ENCODE measurements at regions not wholly inside any gene's neighbourhood (a gene's known extent, or its start where the extent isn't known, plus 50 kb on each side); places are given as distances from the start of the nearest gene placed in this dataset.

GRCh38 chr10:130824230-130825014, 487.1 kb downstream of the TCERG1L start:
- POLR2A ChIA-PET, result no interaction called here
- H3K27me3 ChIP-seq (ENCODE audit: control insufficient read depth, insufficient read depth, low read length), result no peaks in the 10 kb centered on the region
- H3K4me3 ChIP-seq (ENCODE audit: low read depth, low read length), result no peak overlapping the region
- no peak for TF ChIP-seq CTCF (IDR thresholded peaks at IDR 0.05; ENCODE audit: insufficient read depth, low read depth, low read length)
- CTCF ChIA-PET, result no interaction called here
- H3K36me3 ChIP-seq (ENCODE audit: control insufficient read depth, insufficient read depth, low read length), result no peaks in the 10 kb centered on the region
- DNase-seq (ENCODE audit: low read depth), result no peak

GRCh38 chr10:130833596-130833995, 477.9 kb downstream of the TCERG1L start:
- CTCF ChIA-PET, result no interaction called here
- no peaks in the 10 kb centered on the region for H3K27me3 ChIP-seq (ENCODE audit: control insufficient read depth, insufficient read depth, low read length)
- TF ChIP-seq CTCF (IDR thresholded peaks at IDR 0.05; ENCODE audit: insufficient read depth, low read depth, low read length), result no peak
- no peaks in the 10 kb centered on the region for H3K36me3 ChIP-seq (ENCODE audit: control insufficient read depth, insufficient read depth, low read length)
- H3K4me3 ChIP-seq (ENCODE audit: low read depth, low read length), result no peak overlapping the region
- no peak for DNase-seq (ENCODE audit: low read depth)
- POLR2A ChIA-PET, result no interaction called here

GRCh38 chr10:130834170-130834569, 477.4 kb downstream of the TCERG1L start:
- TF ChIP-seq CTCF (IDR thresholded peaks at IDR 0.05; ENCODE audit: insufficient read depth, low read depth, low read length), result no peak
- POLR2A ChIA-PET, result no interaction called here
- H3K4me3 ChIP-seq (ENCODE audit: low read depth, low read length), result no peak overlapping the region
- no peaks in the 10 kb centered on the region for H3K27me3 ChIP-seq (ENCODE audit: control insufficient read depth, insufficient read depth, low read length)
- no peaks in the 10 kb centered on the region for H3K36me3 ChIP-seq (ENCODE audit: control insufficient read depth, insufficient read depth, low read length)
- CTCF ChIA-PET, result no interaction called here
- no peak for DNase-seq (ENCODE audit: low read depth)

- no peak for TF ChIP-seq CTCF (IDR thresholded peaks at IDR 0.05; ENCODE audit: insufficient read depth, low read depth, low read length)
- H3K4me3 ChIP-seq (ENCODE audit: low read depth, low read length), result no peak overlapping the region
- no peak for DNase-seq (ENCODE audit: low read depth)
- H3K36me3 ChIP-seq (ENCODE audit: control insufficient read depth, insufficient read depth, low read length), result no peaks in the 10 kb centered on the region
- ChIA-PET POLR2A (no interaction called here), CTCF (no interaction called here)
- no peaks in the 10 kb centered on the region for H3K27me3 ChIP-seq (ENCODE audit: control insufficient read depth, insufficient read depth, low read length)
Observed at GRCh38 chr10:130834573-130834972, 476.9 kb downstream of the TCERG1L start.

- no peak for TF ChIP-seq CTCF (IDR thresholded peaks at IDR 0.05; ENCODE audit: insufficient read depth, low read depth, low read length)
- no peaks in the 10 kb centered on the region for H3K36me3 ChIP-seq (ENCODE audit: control insufficient read depth, insufficient read depth, low read length)
- no peaks in the 10 kb centered on the region for H3K27me3 ChIP-seq (ENCODE audit: control insufficient read depth, insufficient read depth, low read length)
- ChIA-PET CTCF (no interaction called here), POLR2A (no interaction called here)
- no peak for DNase-seq (ENCODE audit: low read depth)
- H3K4me3 ChIP-seq (ENCODE audit: low read depth, low read length), result no peak overlapping the region
Observed at GRCh38 chr10:130835068-130835467, 476.5 kb downstream of the TCERG1L start.

Data from BJ (cell line).